Hepatocyte (in vitro differentiated cells): ENCODE measurements at regions not wholly inside any gene's neighbourhood (a gene's known extent, or its start where the extent isn't known, plus 50 kb on each side); places are given as distances from the start of the nearest gene placed in this dataset.

Experiments
- DNase-seq: peaks from one replicate; pipeline ENCODE4 v3.0.0-alpha.2; 2016; ENCODE audit warnings: low spot score
- H2AFZ ChIP-seq: fragments of 200-600 bp; sonication (generic); 2 replicates; pipeline ENCODE4 v1.6.0; 2016; ENCODE audit warnings: antibody characterized with exemption, mild to moderate bottlenecking
- H3K27ac ChIP-seq: fragments of 200-600 bp; sonication (generic); 2 replicates; pipeline ENCODE4 v1.5.1; 2016; ENCODE audit warnings: mild to moderate bottlenecking
- H3K27me3 ChIP-seq: fragments of 200-600 bp; sonication (generic); 2 replicates; pipeline ENCODE4 v1.6.1; 2016
- H3K36me3 ChIP-seq: fragments of 200-600 bp; sonication (generic); replicated peaks from 2 replicates; pipeline ENCODE4 v1.5.1; 2016; ENCODE audit warnings: low read depth; ENCODE audit not compliant: insufficient read depth
- H3K4me1 ChIP-seq: fragments of 200-600 bp; sonication (generic); 2 replicates; pipeline ENCODE4 v1.5.1; 2016; ENCODE audit warnings: mild to moderate bottlenecking, moderate library complexity; ENCODE audit not compliant: insufficient read depth
- H3K4me2 ChIP-seq: fragments of 200-600 bp; sonication (generic); 2 replicates; pipeline ENCODE4 v1.6.0; 2016
- H3K4me3 ChIP-seq: fragments of 200-600 bp; sonication (generic); 2 replicates; pipeline ENCODE4 v1.5.1; 2016; ENCODE audit warnings: mild to moderate bottlenecking
- H3K79me2 ChIP-seq: fragments of 200-600 bp; sonication (generic); 2 replicates; pipeline ENCODE4 v1.6.0; 2017; ENCODE audit warnings: mild to moderate bottlenecking
- H3K9me2 ChIP-seq: fragments of 200-600 bp; sonication (generic); replicated peaks from 2 replicates; pipeline ENCODE4 v1.6.0; 2017; ENCODE audit warnings: mild to moderate bottlenecking; ENCODE audit not compliant: insufficient read depth
- H3K9me3 ChIP-seq: fragments of 200-600 bp; sonication (generic); 2 replicates; pipeline ENCODE4 v1.5.1; 2016; ENCODE audit warnings: low read depth, mild to moderate bottlenecking
- H4K20me1 ChIP-seq: fragments of 200-600 bp; sonication (generic); 2 replicates; pipeline ENCODE4 v1.6.0; 2016; ENCODE audit warnings: mild to moderate bottlenecking; ENCODE audit not compliant: insufficient read depth, poor library complexity, severe bottlenecking
- CTCF ChIP-seq: fragments of 200-600 bp; sonication (generic); IDR thresholded peaks from 2 replicates; pipeline ENCODE4 v1.5.1; 2016; ENCODE audit warnings: antibody characterized with exemption, mild to moderate bottlenecking; ENCODE audit not compliant: poor library complexity
- EZH2 ChIP-seq: fragments of 200-600 bp; sonication (generic); IDR thresholded peaks from 2 replicates; pipeline ENCODE4 v1.6.1; 2016; ENCODE audit warnings: antibody characterized with exemption, mild to moderate bottlenecking, borderline replicate concordance
- EZH2phosphoT487 ChIP-seq: fragments of 200-600 bp; sonication (generic); IDR thresholded peaks from one replicate; pipeline ENCODE4 v1.6.1; 2018; ENCODE audit warnings: antibody characterized with exemption, mild to moderate bottlenecking, low read depth, moderate library complexity; ENCODE audit not compliant: unreplicated experiment, severe bottlenecking
- WGBS: methylation state at CpG from one replicate; pipeline ENCODE4 v1.1.6; 2016; ENCODE audit warnings: low lambda C conversion rate; ENCODE audit errors: missing lambda C conversion rate; 5-methylcytosine and 5-hydroxymethylcytosine counted together

- H3K36me3 ChIP-seq = no peaks in the 10 kb centered on the region
- 89% methylated on average over 4 of the region's 4 CpGs for WGBS
- no peak overlapping the region for H2AFZ ChIP-seq
- H3K4me3 ChIP-seq = no peak overlapping the region
- DNase-seq = no peak
- no peaks in the 10 kb centered on the region for H3K9me2 ChIP-seq
- H3K9me3 ChIP-seq = peaks cover 10% of the 10 kb centered on the region
- no peak overlapping the region for H3K27ac ChIP-seq
- no peak overlapping the region for H3K4me2 ChIP-seq
- no peaks in the 10 kb centered on the region for H4K20me1 ChIP-seq
- H3K4me1 ChIP-seq = no peaks in the 10 kb centered on the region
- no peaks in the 10 kb centered on the region for H3K79me2 ChIP-seq
- no peaks in the 10 kb centered on the region for H3K27me3 ChIP-seq
- TF ChIP-seq EZH2phosphoT487 (no peak), CTCF (no peak), EZH2 (no peak)
Observed at GRCh38 chr5:37955748-37956147, 115.9 kb upstream of the GDNF start.

- Histone ChIP-seq H3K36me3 (no peaks in the 10 kb centered on the region), H3K79me2 (no peaks in the 10 kb centered on the region)
- no peak for TF ChIP-seq EZH2
Observed at GRCh38 chr5:37954561-37954960, 114.7 kb upstream of the GDNF start.

GRCh38 chr5:37951946-37952721 lies 112.3 kb upstream of the GDNF start:
- H2AFZ ChIP-seq = no peak overlapping the region
- H3K4me2 ChIP-seq = no peak overlapping the region
- no peaks in the 10 kb centered on the region for H3K9me3 ChIP-seq
- no peak overlapping the region for H3K27ac ChIP-seq
- no peak for DNase-seq
- H3K9me2 ChIP-seq = no peaks in the 10 kb centered on the region
- H4K20me1 ChIP-seq = no peaks in the 10 kb centered on the region
- TF ChIP-seq CTCF (no peak), EZH2phosphoT487 (no peak), EZH2 (no peak)
- no peaks in the 10 kb centered on the region for H3K27me3 ChIP-seq
- no peaks in the 10 kb centered on the region for H3K4me1 ChIP-seq
- H3K36me3 ChIP-seq = no peaks in the 10 kb centered on the region
- H3K79me2 ChIP-seq = no peaks in the 10 kb centered on the region
- 84% methylated on average over 32 of the region's 32 CpGs for WGBS
- no peak overlapping the region for H3K4me3 ChIP-seq

More at GRCh38 chr5:37954561-37954960, 114.7 kb upstream of the GDNF start:
- no peaks in the 10 kb centered on the region for H4K20me1 ChIP-seq
- H3K9me3 ChIP-seq = peaks cover 10% of the 10 kb centered on the region
- H3K27ac ChIP-seq = no peak overlapping the region
- no peaks in the 10 kb centered on the region for H3K27me3 ChIP-seq
- no peaks in the 10 kb centered on the region for H3K4me1 ChIP-seq
- no peak overlapping the region for H2AFZ ChIP-seq
- H3K4me3 ChIP-seq = no peak overlapping the region
- no peaks in the 10 kb centered on the region for H3K9me2 ChIP-seq
- H3K4me2 ChIP-seq = no peak overlapping the region
- DNase-seq = no peak

GRCh38 chr5:37950436-37950835 lies 110.6 kb upstream of the GDNF start:
- DNase-seq = no peak
- Histone ChIP-seq H3K9me2 (no peaks in the 10 kb centered on the region), H3K27ac (no peak overlapping the region), H3K36me3 (no peaks in the 10 kb centered on the region), H3K9me3 (no peaks in the 10 kb centered on the region), H3K4me1 (no peaks in the 10 kb centered on the region), H4K20me1 (no peaks in the 10 kb centered on the region), H3K27me3 (no peaks in the 10 kb centered on the region), H3K4me3 (no peak overlapping the region), H2AFZ (no peak overlapping the region), H3K79me2 (no peaks in the 10 kb centered on the region), H3K4me2 (no peak overlapping the region)
- WGBS = 100% methylated on average over 1 of the region's 1 CpG
- TF ChIP-seq EZH2 = no peak
